ENCODE measurements at regions not wholly inside any gene's neighbourhood (a gene's known extent, or its start where the extent isn't known, plus 50 kb on each side); places are given as distances from the start of the nearest gene placed in this dataset.

- TF ChIP-seq CTCF (IDR thresholded peaks at IDR 0.05 in 2 of 3, conservative IDR thresholded peaks at IDR 0.05 in 1 of 3; ENCODE audit: control insufficient read depth in 2 of 3, extremely low read depth in 1 of 3, insufficient read depth in 1 of 3, low read depth in 3 of 3, low read length in 3 of 3) (no peak), POLR2A (IDR thresholded peaks at IDR 0.05; ENCODE audit: low read depth, low read length) (no peak), RAD51 (IDR thresholded peaks at IDR 0.05) (no peak)
Observed at GRCh38 chr4:62470020-62470419, 1269.9 kb downstream of the ADGRL3 start.

All from GM12878 (cell line).